GM21390 (cell line): ENCODE measurements at regions not wholly inside any gene's neighbourhood (a gene's known extent, or its start where the extent isn't known, plus 50 kb on each side); places are given as distances from the start of the nearest gene placed in this dataset.
"Not testable (repeated sequence)": the region's sequence is repeated elsewhere in the genome, so short reads cannot be mapped to it uniquely, and the experiment has no call there.

Source experiments
- ATAC-seq: cut with Tn5 transposase; IDR thresholded peaks from one replicate; pipeline ENCODE4 v1.9.1; 2021; ENCODE audit not compliant: unreplicated experiment

- ATAC-seq: no peak
Measured at GRCh38 chr6:142633317-142633716, 311.7 kb downstream of the HIVEP2 start.

GRCh38 chr6:142635130-142635529, 309.8 kb downstream of the HIVEP2 start:
- ATAC-seq: no peak

DNA sequence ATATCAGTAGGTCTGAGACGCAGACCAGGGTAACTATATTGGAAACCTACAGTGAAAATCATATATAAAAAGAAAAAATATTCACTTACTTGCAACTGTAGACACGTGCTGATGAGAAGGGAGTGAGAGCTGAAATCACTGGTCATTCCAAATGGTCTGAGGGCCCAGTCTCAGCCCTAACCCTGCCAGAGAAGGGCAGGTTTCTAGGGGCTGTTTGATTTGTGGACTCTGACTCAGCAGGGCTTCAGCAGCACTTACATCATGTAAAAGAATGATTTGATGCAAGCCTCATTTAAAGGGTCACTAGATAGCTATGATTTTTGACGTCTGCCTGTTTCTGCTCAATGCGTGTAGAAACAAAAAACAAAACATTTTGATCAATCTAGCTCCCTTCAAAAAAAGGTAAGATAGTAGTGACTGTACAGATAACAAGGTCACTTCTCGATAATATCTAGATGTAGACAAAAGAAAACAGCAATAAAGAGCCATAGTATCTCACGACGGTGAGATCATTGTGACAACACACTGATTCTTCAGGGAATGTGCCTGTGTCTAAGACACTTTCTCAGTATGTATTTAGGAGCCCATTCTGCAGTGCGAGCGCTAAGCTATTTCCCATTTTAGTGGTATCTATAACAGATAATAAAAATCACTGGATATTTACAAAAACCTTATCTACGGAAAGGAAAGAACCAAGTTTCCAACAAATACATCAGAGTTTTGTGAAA, 307.2 kb downstream of the HIVEP2 start:
- ATAC-seq: no peak

- no peak for ATAC-seq
Measured at GRCh38 chr6:142642651-142643050, 302.3 kb downstream of the HIVEP2 start.

GRCh38 chr6:142644866-142645265, 300.1 kb downstream of the HIVEP2 start:
- ATAC-seq: no peak

GRCh38 chr6:142645663-142646062, 299.3 kb downstream of the HIVEP2 start:
- ATAC-seq: no peak

DNA sequence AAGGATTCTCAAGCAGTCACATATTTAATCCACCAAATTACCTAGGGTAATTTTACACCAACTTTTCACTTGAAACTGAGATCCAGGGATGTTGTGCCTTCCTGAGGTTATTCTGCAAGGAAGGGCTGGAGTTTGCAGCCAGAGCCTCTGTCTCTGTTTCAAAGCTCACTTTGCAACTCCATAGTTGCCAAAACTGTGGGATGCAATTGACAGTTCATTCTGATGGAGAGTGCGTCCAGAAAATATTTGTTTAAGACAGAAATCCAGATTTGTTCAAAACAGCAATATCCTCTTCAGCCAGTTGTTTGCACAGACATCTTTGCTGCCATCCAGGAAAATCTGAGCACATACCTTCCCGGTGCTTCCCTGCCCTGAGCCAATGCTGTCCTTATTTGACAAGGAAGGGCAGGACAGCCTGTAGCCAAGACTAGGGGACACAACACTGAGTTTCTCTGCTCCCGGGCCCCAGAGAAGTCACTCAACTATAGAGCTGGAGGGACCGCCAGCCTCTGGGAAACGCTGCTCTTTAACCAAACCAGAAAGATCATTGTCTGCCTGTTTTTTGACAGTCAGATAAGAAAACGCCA, 297.4 kb downstream of the HIVEP2 start:
- ATAC-seq: no peak

DNA sequence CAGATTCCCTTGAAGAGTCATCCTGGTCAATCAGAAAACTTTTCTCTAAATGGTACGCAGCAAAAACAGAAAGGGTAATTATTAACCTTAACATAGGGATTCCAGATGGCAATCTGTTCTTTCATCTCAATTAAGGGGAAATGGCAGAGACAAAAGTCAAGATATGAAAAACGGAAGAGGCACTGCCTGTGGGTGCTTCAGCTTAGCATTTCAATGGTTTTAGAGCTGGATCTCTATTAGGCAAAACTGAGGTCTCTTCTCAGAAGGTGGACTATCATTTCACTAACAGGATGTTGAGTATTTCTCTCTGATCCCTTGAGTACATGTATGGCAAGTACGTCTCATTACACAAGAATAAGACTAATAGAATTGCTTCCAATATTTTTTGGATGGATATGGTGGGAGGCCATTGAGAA, 296.9 kb downstream of the HIVEP2 start:
- no peak for ATAC-seq

- no peak for ATAC-seq
Measured at GRCh38 chr6:142648526-142648925, 296.4 kb downstream of the HIVEP2 start.

- not testable (repeated sequence) for ATAC-seq
Measured at GRCh38 chr6:142649438-142650234, 295.3 kb downstream of the HIVEP2 start.

- no peak for ATAC-seq
Measured at GRCh38 chr6:142651384-142651783, 293.6 kb downstream of the HIVEP2 start.

GRCh38 chr6:142653710-142654420, 291.1 kb downstream of the HIVEP2 start:
- no peak for ATAC-seq

GRCh38 chr6:142659661-142660060, 285.3 kb downstream of the HIVEP2 start:
- no peak for ATAC-seq

- no peak for ATAC-seq
Measured at GRCh38 chr6:142665393-142665792, 279.6 kb downstream of the HIVEP2 start.

DNA sequence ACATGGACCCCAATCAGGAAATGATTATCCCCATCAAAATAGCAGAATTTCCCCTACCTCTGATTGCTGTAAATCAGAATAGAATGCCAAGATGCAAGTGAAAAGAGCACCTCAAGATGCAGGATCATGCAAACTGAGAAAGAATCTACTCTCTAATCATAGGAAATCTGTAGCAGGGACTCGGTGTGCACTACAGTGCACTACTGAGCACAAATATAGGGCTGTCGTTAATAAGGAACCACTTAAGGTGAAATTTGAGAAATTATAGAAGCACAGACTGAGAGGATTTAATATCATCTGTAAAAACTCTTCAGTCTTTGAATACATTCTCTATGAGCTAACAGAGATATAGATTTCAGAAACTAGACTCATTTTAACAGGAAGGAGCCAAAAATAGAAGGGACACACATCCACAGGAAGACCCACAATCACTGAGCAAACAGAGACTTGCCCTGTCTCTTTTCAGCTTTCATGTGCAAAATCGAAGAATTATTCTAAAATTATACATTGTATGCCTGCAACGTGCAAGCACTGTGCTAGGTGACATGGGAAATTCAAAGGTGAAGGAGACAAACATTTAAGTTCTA, 278.3 kb downstream of the HIVEP2 start:
- no peak for ATAC-seq

DNA sequence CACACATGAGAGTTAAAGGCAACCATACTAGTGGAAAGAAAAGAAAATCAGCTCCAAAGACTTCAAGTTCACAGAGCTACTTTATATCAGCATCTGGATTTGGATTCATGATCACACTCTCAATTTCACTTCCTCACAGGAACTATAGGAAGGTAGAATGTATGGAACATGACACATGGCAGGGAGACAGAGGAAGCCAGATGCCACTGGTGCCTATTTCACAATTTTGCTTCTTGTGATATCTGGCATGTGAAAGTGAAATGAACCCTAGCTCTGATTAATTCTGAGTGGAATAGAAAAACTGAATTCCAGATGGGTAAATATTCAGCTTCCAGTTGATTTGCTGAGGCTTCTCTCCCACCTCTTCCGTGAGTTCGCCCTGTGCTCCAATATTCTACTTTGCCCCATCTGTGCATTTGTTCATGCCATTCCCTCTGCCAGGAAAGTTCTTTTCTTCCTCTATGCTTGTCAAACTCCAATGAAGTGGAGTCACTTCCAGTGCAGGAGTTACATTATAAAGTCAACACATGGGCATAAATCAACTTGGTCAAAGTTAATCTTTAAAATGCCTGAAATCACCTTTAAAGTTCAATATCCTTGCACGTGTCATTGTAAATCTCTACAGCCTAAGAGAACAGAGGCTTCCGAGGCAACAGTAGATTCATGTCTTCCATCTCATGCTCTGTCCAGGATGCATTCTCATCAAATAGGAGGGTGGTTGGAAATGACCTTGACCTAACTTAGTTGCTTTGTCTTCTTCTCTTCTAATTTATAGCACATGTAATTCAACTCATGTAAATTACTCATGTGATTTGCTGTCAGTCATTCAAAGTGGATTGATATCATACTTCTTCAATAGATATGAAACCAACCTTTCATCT, 275.3 kb downstream of the HIVEP2 start:
- ATAC-seq: no peak

- peak; percentile 95 for ATAC-seq
Measured at GRCh38 chr6:142671791-142672190, 273.2 kb downstream of the HIVEP2 start.

DNA sequence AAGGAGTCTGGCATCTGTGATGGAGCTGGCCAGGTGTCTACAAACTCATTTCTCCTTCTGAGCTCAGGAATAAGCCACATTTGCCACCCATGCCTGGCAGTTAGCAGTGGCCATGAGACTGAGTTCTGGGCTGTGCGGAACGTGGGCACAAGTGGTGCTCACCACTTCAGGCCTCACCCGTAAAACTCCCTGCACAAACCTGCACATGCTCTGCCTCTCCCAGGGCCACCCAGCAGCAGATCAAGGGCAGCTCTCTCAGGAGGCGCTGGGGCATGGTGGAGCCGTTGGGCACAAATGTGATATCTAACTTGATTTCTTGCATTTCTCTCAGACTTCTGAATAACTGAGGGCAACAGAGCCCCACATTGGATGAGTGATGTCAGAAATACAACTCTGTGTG, 269.5 kb downstream of the HIVEP2 start:
- no peak for ATAC-seq

- ATAC-seq: no peak
Measured at GRCh38 chr6:142676027-142676443, 268.9 kb downstream of the HIVEP2 start.

DNA sequence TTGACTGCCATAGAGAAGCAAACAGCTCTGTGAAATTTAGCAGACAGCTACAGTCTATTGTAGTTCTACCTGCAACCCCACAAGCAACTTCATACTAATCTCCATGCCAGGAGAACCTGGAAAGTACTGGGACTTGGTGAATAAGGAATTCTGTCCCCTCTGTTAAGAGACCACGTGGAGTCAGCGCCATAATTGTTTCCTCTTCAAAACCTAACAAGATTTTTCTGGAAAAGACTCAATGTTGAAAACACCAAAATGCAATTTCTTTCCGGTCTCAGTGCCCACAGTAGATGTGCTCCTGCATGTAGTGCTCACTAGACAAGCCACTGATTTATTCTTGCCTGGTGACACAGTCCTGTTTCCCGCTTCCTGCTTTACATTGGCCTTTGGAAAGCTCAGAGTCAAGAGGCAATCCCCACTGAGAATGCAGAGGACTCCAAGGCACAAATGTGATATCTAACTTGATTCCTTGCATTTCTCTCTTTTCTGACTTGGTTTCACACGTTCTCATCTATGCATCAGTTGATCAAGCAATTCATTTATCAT, 268.3 kb downstream of the HIVEP2 start:
- ATAC-seq: no peak
